A673 (cell line): ENCODE measurements at regions not wholly inside any gene's neighbourhood (a gene's known extent, or its start where the extent isn't known, plus 50 kb on each side); places are given as distances from the start of the nearest gene placed in this dataset.
A peak's percentile ranks its signal among the peaks of the same experiment; 100 is the strongest.

ENCODE experiments used
- BruUV-seq: library from RNA; stranded (reverse); fragments of 400-500 nt; replicated peaks from 2 replicates; lab custom pipeline; 2021; lab: Mats Ljungman, UMichigan
- CTCF ChIA-PET: fragments of 300-600 bp; sonication (Branson Sonifier 250); formaldehyde crosslinking; loops from one replicate; lab custom pipeline; 2022; ENCODE audit warnings: antibody characterized with exemption; lab: Charles Lee
- POLR2A ChIA-PET: fragments of 300-600 bp; sonication (Branson Sonifier 250); formaldehyde crosslinking; loops from one replicate; lab custom pipeline; 2022; ENCODE audit warnings: antibody characterized with exemption; ENCODE audit not compliant: low non-redundant PET; lab: Charles Lee
- DNase-seq: peaks from one replicate; pipeline ENCODE4 v3.0.0-alpha.2; 2015; ENCODE audit warnings: low spot score
- H3K27ac ChIP-seq: fragments of 200-600 bp; sonication (generic); 2 replicates; pipeline ENCODE4 v1.5.1; 2016; ENCODE audit warnings: mixed run types, low read depth, mild to moderate bottlenecking, mixed read lengths, antibody characterized with exemption, low read length; ENCODE audit not compliant: poor library complexity, severe bottlenecking
- H3K27me3 ChIP-seq: fragments of 200-600 bp; sonication (generic); replicated peaks from 2 replicates; pipeline ENCODE4 v1.6.1; 2017; ENCODE audit warnings: mixed run types, low read depth, mild to moderate bottlenecking, mixed read lengths, antibody characterized with exemption, low read length; ENCODE audit not compliant: insufficient read depth, poor library complexity
- H3K36me3 ChIP-seq: fragments of 200-600 bp; sonication (generic); 2 replicates; pipeline ENCODE4 v1.6.1; 2016; ENCODE audit warnings: mixed run types, mild to moderate bottlenecking, mixed read lengths, antibody characterized with exemption, low read length; ENCODE audit not compliant: insufficient read depth, poor library complexity, severe bottlenecking
- H3K4me1 ChIP-seq: fragments of 200-600 bp; sonication (generic); 2 replicates; pipeline ENCODE4 v1.6.1; 2017; ENCODE audit warnings: mixed run types, mild to moderate bottlenecking, mixed read lengths, antibody characterized with exemption, low read length; ENCODE audit not compliant: insufficient read depth, poor library complexity, severe bottlenecking
- H3K4me3 ChIP-seq: fragments of 200-600 bp; sonication (generic); 2 replicates; pipeline ENCODE4 v1.5.1; 2016; ENCODE audit warnings: low read depth, mixed run types, mild to moderate bottlenecking, mixed read lengths, low read length; ENCODE audit not compliant: poor library complexity, severe bottlenecking
- H3K9me3 ChIP-seq: fragments of 200-600 bp; sonication (generic); 2 replicates; pipeline ENCODE4 v1.6.1; 2016; ENCODE audit warnings: mixed run types, low read depth, mild to moderate bottlenecking, mixed read lengths, antibody characterized with exemption, low read length; ENCODE audit not compliant: poor library complexity, severe bottlenecking
- CTCF ChIP-seq: fragments of 300-800, 200-600 bp; sonication (generic); conservative IDR thresholded peaks from 2 replicates; pipeline ENCODE4 v1.5.1; 2017; ENCODE audit warnings: low read depth, mild to moderate bottlenecking, antibody characterized with exemption, low read length, moderate library complexity, mixed read lengths
- EZH2 ChIP-seq: fragments of 200-600 bp; sonication (generic); IDR thresholded peaks from 2 replicates; pipeline ENCODE4 v1.6.1; 2017; ENCODE audit warnings: borderline replicate concordance, low read depth, mild to moderate bottlenecking, mixed read lengths, antibody characterized with exemption, low read length; ENCODE audit not compliant: poor library complexity, severe bottlenecking
- intact Hi-C: fragments of 100-400 bp; cut with micrococcal nuclease; formaldehyde crosslinking; loops from one replicate; pipeline ENCODE4 v1.10.0; 2022; ENCODE audit not compliant: unreplicated experiment

DNA sequence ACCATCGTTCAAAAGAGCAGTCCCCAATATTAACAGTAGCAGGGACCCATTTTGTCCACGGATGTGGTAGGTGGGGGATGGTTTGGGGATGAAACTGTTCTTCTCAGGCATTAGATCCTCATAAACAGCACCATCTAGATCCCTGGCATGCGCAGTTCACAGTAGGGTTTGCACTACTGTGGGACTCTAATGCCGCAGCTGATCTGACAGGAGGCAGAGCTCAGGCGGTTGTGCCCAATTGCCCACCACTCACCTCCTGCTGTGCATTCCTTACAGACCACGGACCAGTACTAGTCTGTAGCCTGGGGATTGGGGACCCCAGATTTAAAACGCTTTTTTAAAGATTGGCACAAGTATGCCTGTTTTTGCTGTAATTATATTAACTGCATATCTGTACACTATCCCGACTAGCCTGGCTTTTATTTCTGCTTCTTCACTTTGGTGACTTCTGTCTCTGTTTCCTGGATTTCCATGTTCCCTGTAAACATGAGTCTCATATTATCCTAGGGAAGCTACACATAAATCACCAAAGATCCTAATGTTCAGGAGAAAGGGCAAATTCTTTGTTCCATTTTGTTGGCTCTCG, 163.3 kb upstream of the AKR1E2 start:
- no peaks in the 10 kb centered on the region for H3K9me3 ChIP-seq
- intact Hi-C loops: loop anchor here (5.0 kb wide), 1 partner anchor 105 kb away; no protein-coding TSS in a partner anchor
- peaks cover 16% of the 10 kb centered on the region for H3K4me1 ChIP-seq
- H3K27ac ChIP-seq: peak overlapping the region; percentile 66
- ChIA-PET POLR2A (interaction anchor here (0.6 kb wide), 1 partner anchor 878 kb away, joined by 3 read pairs; the partner anchor contains the start of gene KLF6), CTCF (no interaction called here)
- H3K27me3 ChIP-seq: no peaks in the 10 kb centered on the region
- BruUV-seq: no TSS peak
- H3K36me3 ChIP-seq: no peaks in the 10 kb centered on the region
- TF ChIP-seq EZH2: no peak
- TF ChIP-seq CTCF: no peak
- no peak overlapping the region for H3K4me3 ChIP-seq
- DNase-seq: no peak

GRCh38 chr10:4661511-4662255, 164.3 kb upstream of the AKR1E2 start:
- H3K27ac ChIP-seq: no peak overlapping the region

DNA sequence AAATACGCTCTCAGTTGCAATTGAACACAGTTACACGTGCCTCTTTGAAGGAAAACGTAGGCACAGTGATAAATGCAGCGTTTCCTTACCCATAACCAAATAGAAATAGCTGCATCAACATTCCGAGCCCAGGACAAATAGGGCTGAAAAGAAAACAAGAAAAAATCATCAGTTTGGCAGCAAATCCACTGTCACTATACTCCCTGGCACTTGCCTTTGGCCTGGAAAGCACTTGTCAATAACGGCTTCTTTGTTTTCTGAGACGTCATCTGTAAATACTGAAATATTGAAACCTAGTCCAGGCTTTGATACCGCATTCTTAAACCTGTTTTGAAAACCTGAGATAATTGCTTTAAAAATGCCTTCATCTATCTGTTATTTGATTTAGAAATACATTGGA, 167.2 kb upstream of the AKR1E2 start:
- TF ChIP-seq CTCF (no peak), EZH2 (no peak)
- Histone ChIP-seq H3K4me3 (no peak overlapping the region), H3K36me3 (no peaks in the 10 kb centered on the region), H3K27ac (no peak overlapping the region), H3K27me3 (no peaks in the 10 kb centered on the region), H3K9me3 (no peaks in the 10 kb centered on the region), H3K4me1 (peaks cover 41% of the 10 kb centered on the region)
- POLR2A ChIA-PET: no interaction called here
- CTCF ChIA-PET: interaction anchor here (1.0 kb wide), 1 partner anchor 145 kb away, joined by 6 read pairs; no protein-coding TSS in a partner anchor
- no peak for DNase-seq
- BruUV-seq: no TSS peak
- intact Hi-C loops: loop anchor here (5.0 to 10.0 kb wide), 4 partner anchors 314 to 1464 kb away; no protein-coding TSS in a partner anchor

More at GRCh38 chr10:4661511-4662255, 164.3 kb upstream of the AKR1E2 start:
- intact Hi-C loops: loop anchor here (5.0 kb wide), 1 partner anchor 106 kb away; no protein-coding TSS in a partner anchor
- H3K4me3 ChIP-seq: no peak overlapping the region
- peaks cover 16% of the 10 kb centered on the region for H3K4me1 ChIP-seq
- no peaks in the 10 kb centered on the region for H3K27me3 ChIP-seq
- TF ChIP-seq CTCF (no peak), EZH2 (no peak)
- H3K9me3 ChIP-seq: no peaks in the 10 kb centered on the region
- BruUV-seq: no TSS peak
- H3K36me3 ChIP-seq: no peaks in the 10 kb centered on the region
- POLR2A ChIA-PET: no interaction called here
- no peak for DNase-seq
- CTCF ChIA-PET: no interaction called here
